GM23248 (cell line): ENCODE measurements at regions not wholly inside any gene's neighbourhood (a gene's known extent, or its start where the extent isn't known, plus 50 kb on each side); places are given as distances from the start of the nearest gene placed in this dataset.

Source experiments
- DNase-seq: peaks from one replicate; pipeline ENCODE4 v3.0.0-alpha.2; 2015
- H2AFZ ChIP-seq: fragments of 200-600 bp; sonication (generic); 2 replicates; pipeline ENCODE4 v1.6.1; 2016; ENCODE audit warnings: antibody characterized with exemption
- H3F3A ChIP-seq: fragments of 200-600 bp; sonication (generic); 2 replicates; pipeline ENCODE4 v1.6.1; 2016; ENCODE audit warnings: mild to moderate bottlenecking, antibody characterized with exemption, mixed run types; ENCODE audit not compliant: insufficient read depth
- H3K27ac ChIP-seq: fragments of 200-600 bp; sonication (generic); 2 replicates; pipeline ENCODE4 v1.5.1; 2016; ENCODE audit warnings: mild to moderate bottlenecking
- H3K27me3 ChIP-seq: fragments of 200-600 bp; sonication (generic); replicated peaks from 2 replicates; pipeline ENCODE4 v1.6.1; 2016; ENCODE audit warnings: mild to moderate bottlenecking; ENCODE audit not compliant: insufficient read depth
- H3K36me3 ChIP-seq: fragments of 200-600 bp; sonication (generic); 2 replicates; pipeline ENCODE4 v1.6.1; 2016; ENCODE audit warnings: low read depth, mild to moderate bottlenecking
- H3K4me1 ChIP-seq: fragments of 200-600 bp; sonication (generic); 2 replicates; pipeline ENCODE4 v1.6.1; 2016; ENCODE audit warnings: mild to moderate bottlenecking; ENCODE audit not compliant: insufficient read depth
- H3K4me2 ChIP-seq: fragments of 200-600 bp; sonication (generic); one replicate; pipeline ENCODE4 v1.6.1; 2016; ENCODE audit warnings: mild to moderate bottlenecking; ENCODE audit not compliant: unreplicated experiment
- H3K4me3 ChIP-seq: fragments of 200-600 bp; sonication (generic); 2 replicates; pipeline ENCODE4 v1.5.1; 2016; ENCODE audit warnings: mild to moderate bottlenecking
- H3K79me2 ChIP-seq: fragments of 200-600 bp; sonication (generic); 2 replicates; pipeline ENCODE4 v1.6.1; 2016; ENCODE audit warnings: mild to moderate bottlenecking; ENCODE audit not compliant: insufficient read depth
- H3K9ac ChIP-seq: fragments of 200-600 bp; sonication (generic); 2 replicates; pipeline ENCODE4 v1.6.1; 2016; ENCODE audit warnings: mild to moderate bottlenecking
- H3K9me2 ChIP-seq: fragments of 200-600 bp; sonication (generic); 2 replicates; pipeline ENCODE4 v1.6.1; 2016; ENCODE audit warnings: mixed run types, mild to moderate bottlenecking, moderate library complexity; ENCODE audit not compliant: insufficient read depth
- H3K9me3 ChIP-seq: fragments of 200-600 bp; sonication (generic); one replicate; pipeline ENCODE4 v1.6.1; 2017; ENCODE audit warnings: low read depth
- H4K20me1 ChIP-seq: fragments of 200-600 bp; sonication (generic); 2 replicates; pipeline ENCODE4 v1.6.0; 2016; ENCODE audit not compliant: insufficient read depth
- EZH2 ChIP-seq: fragments of 200-600 bp; sonication (generic); IDR thresholded peaks from 2 replicates; pipeline ENCODE4 v1.6.1; 2018; ENCODE audit warnings: antibody characterized with exemption, mild to moderate bottlenecking; ENCODE audit not compliant: insufficient read depth, poor library complexity, severe bottlenecking
- EZH2phosphoT487 ChIP-seq: fragments of 200-600 bp; sonication (generic); IDR thresholded peaks from 2 replicates; pipeline ENCODE4 v1.6.1; 2018; ENCODE audit warnings: antibody characterized with exemption, moderate library complexity, mild to moderate bottlenecking, low read depth; ENCODE audit not compliant: insufficient read depth
- WGBS, 2 experiments: methylation state at CpG; one replicate each; pipeline ENCODE4 v1.1.6; 2015 to 2017; ENCODE audit warnings: low lambda C conversion rate in 2 of 2, low coverage in 1 of 2; ENCODE audit errors: missing lambda C conversion rate in 2 of 2; 5-methylcytosine and 5-hydroxymethylcytosine counted together
- in situ Hi-C: fragments of 300-500 bp; cut with MboI; formaldehyde crosslinking; loops from 2 replicates; pipeline ENCODE4 v1.15.0; 2020

DNA sequence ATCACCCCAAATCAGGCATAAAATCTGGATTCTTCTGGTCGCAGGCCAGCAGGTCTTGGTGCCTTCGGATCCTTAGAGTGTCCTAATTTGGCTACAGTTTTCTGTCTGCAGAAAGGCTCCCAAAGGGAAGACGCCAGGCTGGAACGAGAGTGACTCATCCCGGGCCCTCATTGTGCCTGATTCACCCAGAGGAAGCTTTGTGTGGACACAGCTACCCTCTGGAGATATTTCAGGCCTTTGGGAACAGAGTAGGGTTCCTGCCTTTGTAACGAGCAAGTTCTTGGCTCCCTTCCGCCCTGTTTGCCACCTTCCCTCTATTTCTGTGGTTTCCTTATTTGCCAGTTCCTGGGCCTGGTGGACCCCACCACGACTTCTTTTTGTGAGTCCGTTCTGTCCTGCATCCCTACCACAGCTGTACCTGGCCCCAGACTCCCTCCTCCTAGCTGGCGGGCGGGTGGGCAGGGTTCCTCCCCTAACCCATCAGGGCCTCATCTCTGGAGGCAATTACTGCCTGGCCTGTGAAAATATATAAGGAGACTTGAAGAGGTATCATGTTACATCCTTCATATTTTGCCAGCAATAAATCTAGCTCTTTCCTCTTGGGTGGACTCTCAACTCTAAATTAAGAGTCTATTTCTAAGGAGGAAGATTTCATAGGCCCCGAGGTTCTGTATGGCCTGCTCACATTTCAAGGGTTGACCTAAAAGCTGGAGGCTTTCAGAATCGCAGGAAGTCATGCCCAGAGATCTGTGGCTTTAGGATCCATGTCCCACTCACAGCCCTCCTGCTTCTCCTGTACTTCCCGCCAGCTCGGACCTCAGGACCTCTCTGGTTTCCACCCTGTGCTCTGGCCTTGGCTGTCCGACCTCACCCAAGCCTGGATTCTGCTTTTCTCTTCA is 219.2 kb upstream of the ZNF32 start:
- DNase-seq = peak; percentile 97
- H3K79me2 ChIP-seq = no peaks in the 10 kb centered on the region
- peak overlapping the region; percentile 74 for H3K9ac ChIP-seq
- H3K4me3 ChIP-seq = no peak overlapping the region
- in situ Hi-C loops = no loop called here
- no peaks in the 10 kb centered on the region for H3K27me3 ChIP-seq
- 15 to 17% methylated on average over 16 of the region's 16 CpGs for WGBS, 2 experiments
- H3K9me3 ChIP-seq = no peaks in the 10 kb centered on the region
- no peaks in the 10 kb centered on the region for H3K36me3 ChIP-seq
- no peak for TF ChIP-seq EZH2
- no peak for TF ChIP-seq EZH2phosphoT487
- peak overlapping the region; percentile 73 for H2AFZ ChIP-seq
- H3K4me2 ChIP-seq = peak overlapping the region; percentile 56
- no peaks in the 10 kb centered on the region for H3K9me2 ChIP-seq
- peaks cover 29% of the 10 kb centered on the region for H3F3A ChIP-seq
- peak overlapping the region; percentile 91 for H3K27ac ChIP-seq
- H3K4me1 ChIP-seq = peaks cover 51% of the 10 kb centered on the region
- no peaks in the 10 kb centered on the region for H4K20me1 ChIP-seq

DNA sequence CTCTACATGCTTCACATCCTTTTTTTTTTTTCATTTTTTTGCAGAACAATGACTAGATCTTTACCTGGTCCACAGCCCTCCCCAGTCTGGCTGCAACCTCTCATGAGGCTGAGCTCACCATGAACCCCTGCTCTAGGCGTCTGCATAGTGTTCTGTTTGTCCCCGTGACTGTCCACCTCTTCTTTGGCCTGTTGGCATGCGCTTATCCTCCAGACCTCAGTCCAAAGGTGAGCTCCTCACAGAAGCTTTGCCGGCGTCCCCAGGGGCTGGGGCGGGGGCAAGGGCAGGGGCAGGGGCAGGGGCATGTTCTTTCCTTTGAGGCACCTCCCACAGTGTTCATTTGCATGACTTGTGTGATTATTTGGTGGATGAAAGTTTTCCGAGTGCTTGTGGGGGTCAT is 218.4 kb upstream of the ZNF32 start:
- Histone ChIP-seq H3K4me1 (peaks cover 58% of the 10 kb centered on the region), H4K20me1 (no peaks in the 10 kb centered on the region), H3K9me3 (no peaks in the 10 kb centered on the region), H3K27ac (peak overlapping the region; percentile 91), H3F3A (peaks cover 36% of the 10 kb centered on the region), H3K27me3 (no peaks in the 10 kb centered on the region), H3K4me2 (no peak overlapping the region), H3K9ac (0 out of 2 replicates have a peak overlapping the region, but pooled peaks have one; percentile 31), H3K79me2 (no peaks in the 10 kb centered on the region), H3K4me3 (no peak overlapping the region), H2AFZ (no peak overlapping the region), H3K36me3 (no peaks in the 10 kb centered on the region), H3K9me2 (no peaks in the 10 kb centered on the region)
- no peak for DNase-seq
- TF ChIP-seq EZH2phosphoT487 (no peak), EZH2 (no peak)
- 74 to 77% methylated on average over 7 of the region's 7 CpGs for WGBS, 2 experiments
- in situ Hi-C loops = no loop called here

DNA sequence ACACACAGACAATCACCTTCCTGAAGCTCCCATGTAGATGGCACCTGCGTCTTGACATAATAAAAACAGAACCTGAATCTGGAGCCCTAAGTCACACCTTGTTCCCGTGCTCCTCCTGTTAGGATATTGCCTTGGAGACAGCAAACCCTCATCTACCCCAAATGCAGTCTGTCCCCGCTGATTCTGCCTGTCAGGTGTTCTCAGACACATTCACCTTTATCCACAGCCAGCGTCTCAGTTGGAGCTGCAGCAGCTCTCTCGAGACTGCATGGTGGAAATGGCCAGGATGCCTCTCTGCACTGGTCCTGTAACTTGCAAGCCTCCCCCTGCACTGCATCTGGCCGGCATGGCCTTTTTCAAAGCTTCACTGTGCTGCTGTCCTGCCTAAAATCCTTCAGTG is 218.0 kb upstream of the ZNF32 start:
- in situ Hi-C loops = no loop called here
- H3K4me1 ChIP-seq = peaks cover 62% of the 10 kb centered on the region
- no peak overlapping the region for H3K4me2 ChIP-seq
- no peaks in the 10 kb centered on the region for H3K27me3 ChIP-seq
- no peaks in the 10 kb centered on the region for H3K9me2 ChIP-seq
- no peak overlapping the region for H2AFZ ChIP-seq
- no peaks in the 10 kb centered on the region for H3K9me3 ChIP-seq
- no peaks in the 10 kb centered on the region for H3K79me2 ChIP-seq
- no peak overlapping the region for H3K4me3 ChIP-seq
- no peak overlapping the region for H3K9ac ChIP-seq
- H3K27ac ChIP-seq = peak overlapping the region; percentile 91; the same call in 1 of the 2 replicates
- no peak for TF ChIP-seq EZH2
- no peak for TF ChIP-seq EZH2phosphoT487
- H3F3A ChIP-seq = peaks cover 40% of the 10 kb centered on the region
- no peak for DNase-seq
- H4K20me1 ChIP-seq = no peaks in the 10 kb centered on the region
- no peaks in the 10 kb centered on the region for H3K36me3 ChIP-seq
- 85 to 89% methylated on average over 6 of the region's 6 CpGs for WGBS, 2 experiments

DNA sequence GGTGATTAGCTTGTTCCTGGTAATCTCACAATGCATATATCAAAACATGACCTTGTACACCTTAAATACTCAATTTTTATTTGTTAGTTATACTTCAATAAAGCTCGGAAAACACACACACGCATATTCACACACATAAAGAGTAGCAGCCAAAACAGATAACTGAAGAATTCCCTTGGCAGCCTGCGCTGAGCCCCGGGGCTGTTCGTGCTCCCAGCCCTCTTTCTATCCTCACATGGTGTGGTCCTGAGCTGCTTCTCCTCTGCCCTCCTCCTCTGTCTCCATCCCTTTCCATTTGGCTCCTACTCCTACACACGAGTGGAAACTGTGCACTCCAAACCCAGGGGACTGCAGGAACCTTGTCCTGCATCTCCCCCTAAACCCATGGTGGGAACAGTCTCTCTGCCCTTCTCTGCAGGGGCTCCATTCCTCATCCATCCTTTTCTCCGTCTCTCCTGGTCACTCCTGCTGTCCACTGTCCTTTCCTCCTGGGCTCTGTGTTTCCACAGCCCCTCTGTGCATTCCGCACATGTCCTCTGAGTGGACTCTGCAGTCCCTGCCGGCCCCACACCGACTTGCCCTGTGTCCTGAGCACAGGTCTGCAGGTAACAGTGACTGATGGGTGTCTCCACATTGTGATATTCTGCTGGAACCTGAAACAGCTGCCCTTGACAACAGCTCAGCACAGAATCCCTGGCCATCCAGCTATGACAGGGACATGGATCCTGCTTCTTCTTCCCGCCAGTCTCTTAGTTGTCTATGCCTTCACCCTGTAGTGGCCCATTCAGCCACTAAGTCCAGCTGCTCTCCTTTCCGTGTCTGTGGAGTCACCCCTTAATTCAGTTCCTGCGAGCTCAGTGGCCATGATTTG is 216.8 kb upstream of the ZNF32 start:
- no peaks in the 10 kb centered on the region for H3K36me3 ChIP-seq
- in situ Hi-C loops = no loop called here
- TF ChIP-seq EZH2 = no peak
- no peak for TF ChIP-seq EZH2phosphoT487
- H3K79me2 ChIP-seq = no peaks in the 10 kb centered on the region
- no peak for DNase-seq
- H3K9me2 ChIP-seq = no peaks in the 10 kb centered on the region
- no peak overlapping the region for H3K4me2 ChIP-seq
- 76 to 81% methylated on average over 13 of the region's 13 CpGs for WGBS, 2 experiments
- no peaks in the 10 kb centered on the region for H3K9me3 ChIP-seq
- H3F3A ChIP-seq = peaks cover 44% of the 10 kb centered on the region
- no peaks in the 10 kb centered on the region for H4K20me1 ChIP-seq
- H3K4me1 ChIP-seq = peaks cover 64% of the 10 kb centered on the region
- H3K9ac ChIP-seq = no peak overlapping the region
- no peak overlapping the region for H2AFZ ChIP-seq
- no peaks in the 10 kb centered on the region for H3K27me3 ChIP-seq
- H3K4me3 ChIP-seq = no peak overlapping the region
- H3K27ac ChIP-seq = no peak overlapping the region
